PC-9 (cell line): ENCODE measurements at regions not wholly inside any gene's neighbourhood (a gene's known extent, or its start where the extent isn't known, plus 50 kb on each side); places are given as distances from the start of the nearest gene placed in this dataset.

Source experiments
- BruUV-seq: library from RNA; stranded (reverse); fragments of 400-500 nt; replicated peaks from 2 replicates; lab custom pipeline; 2021; lab: Mats Ljungman, UMichigan
- CTCF ChIA-PET: fragments of 300-600 bp; sonication (Branson Sonifier 250); formaldehyde crosslinking; loops from one replicate; lab custom pipeline; 2022; ENCODE audit warnings: antibody characterized with exemption; lab: Charles Lee
- POLR2A ChIA-PET: fragments of 300-600 bp; sonication (Branson Sonifier 250); formaldehyde crosslinking; loops from one replicate; lab custom pipeline; 2022; ENCODE audit warnings: antibody characterized with exemption; ENCODE audit not compliant: unreplicated experiment; lab: Charles Lee
- DNase-seq, 2 experiments: peaks; one replicate each; pipeline versions ENCODE4 v3.0.0 to v3.0.0-alpha.2; 2015 to 2022; ENCODE audit warnings: mixed read lengths in 1 of 2
- H2AFZ ChIP-seq: fragments of 200-600 bp; sonication (generic); 2 replicates; pipeline ENCODE4 v1.8.1; 2017; ENCODE audit warnings: antibody characterized with exemption
- H3F3A ChIP-seq: fragments of 200-600 bp; sonication (generic); 2 replicates; pipeline ENCODE4 v1.8.1; 2017; ENCODE audit warnings: antibody characterized with exemption, mild to moderate bottlenecking, low read depth; ENCODE audit not compliant: insufficient read depth
- H3K27ac ChIP-seq: fragments of 200-600 bp; sonication (generic); 2 replicates; pipeline ENCODE4 v1.6.1; 2016; ENCODE audit warnings: mixed run types
- H3K27me3 ChIP-seq: fragments of 200-600 bp; sonication (generic); 2 replicates; pipeline ENCODE4 v1.6.1; 2016; ENCODE audit warnings: low read depth, mixed run types; ENCODE audit not compliant: insufficient read depth
- H3K36me3 ChIP-seq: fragments of 200-600 bp; sonication (generic); 2 replicates; pipeline ENCODE4 v1.6.1; 2016; ENCODE audit warnings: low read depth, mixed run types
- H3K4me1 ChIP-seq: fragments of 200-600 bp; sonication (generic); replicated peaks from 2 replicates; pipeline ENCODE4 v1.6.1; 2016; ENCODE audit warnings: mixed run types; ENCODE audit not compliant: insufficient read depth
- H3K4me2 ChIP-seq: fragments of 200-600 bp; sonication (generic); 2 replicates; pipeline ENCODE4 v1.6.1; 2017; ENCODE audit warnings: mixed run types
- H3K4me3 ChIP-seq: fragments of 200-600 bp; sonication (generic); 2 replicates; pipeline ENCODE4 v1.6.1; 2016; ENCODE audit warnings: mixed run types
- H3K79me2 ChIP-seq: fragments of 200-600 bp; sonication (generic); 2 replicates; pipeline ENCODE4 v1.6.1; 2017; ENCODE audit warnings: low read depth, mixed run types
- H3K9me2 ChIP-seq: fragments of 200-600 bp; sonication (generic); 2 replicates; pipeline ENCODE4 v1.8.1; 2017; ENCODE audit warnings: mild to moderate bottlenecking; ENCODE audit not compliant: insufficient read depth
- H3K9me3 ChIP-seq: fragments of 200-600 bp; sonication (generic); 2 replicates; pipeline ENCODE4 v1.8.1; 2016; ENCODE audit warnings: low read depth; ENCODE audit not compliant: insufficient read depth
- H4K20me1 ChIP-seq: fragments of 200-600 bp; sonication (generic); 2 replicates; pipeline ENCODE4 v1.8.1; 2017; ENCODE audit not compliant: insufficient read depth
- CTCF ChIP-seq: fragments of 200-600 bp; sonication (generic); conservative IDR thresholded peaks from 2 replicates; pipeline ENCODE4 v1.6.1; 2017; ENCODE audit warnings: mixed run types, antibody characterized with exemption, mild to moderate bottlenecking, moderate library complexity
- EZH2 ChIP-seq: fragments of 200-600 bp; sonication (generic); IDR thresholded peaks from 2 replicates; pipeline ENCODE4 v1.8.0; 2017; ENCODE audit warnings: antibody characterized with exemption, low read depth
- intact Hi-C: fragments of 100-400 bp; cut with micrococcal nuclease; formaldehyde crosslinking; loops from one replicate; pipeline ENCODE4 v1.10.0; 2022; ENCODE audit not compliant: unreplicated experiment

DNA sequence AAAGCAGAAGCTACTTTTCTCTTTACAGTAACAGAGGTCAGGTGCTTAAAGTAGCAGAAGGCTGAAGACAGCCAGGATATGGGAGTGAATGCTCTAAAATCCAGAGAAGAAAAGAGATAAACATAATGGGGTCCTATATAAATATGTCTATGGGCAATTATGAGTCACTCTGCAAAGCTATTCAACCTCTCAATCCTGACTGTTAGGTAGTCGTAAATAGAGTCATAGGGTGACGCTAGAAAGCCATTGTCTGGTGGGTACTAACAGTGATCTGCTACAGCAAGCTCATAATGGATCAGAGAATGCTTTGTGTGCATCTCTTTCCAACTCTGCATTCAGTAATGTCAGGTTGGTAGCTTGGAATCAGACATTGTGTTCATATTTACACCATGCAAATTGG is 53.5 kb upstream of the PDE5A start:
- POLR2A ChIA-PET: no interaction called here
- H2AFZ ChIP-seq: no peak overlapping the region
- no peak overlapping the region for H3K4me3 ChIP-seq
- no peaks in the 10 kb centered on the region for H3K36me3 ChIP-seq
- TF ChIP-seq EZH2: no peak
- TF ChIP-seq CTCF: no peak
- H3F3A ChIP-seq: no peaks in the 10 kb centered on the region
- no peaks in the 10 kb centered on the region for H4K20me1 ChIP-seq
- no peaks in the 10 kb centered on the region for H3K9me2 ChIP-seq
- H3K4me1 ChIP-seq: no peaks in the 10 kb centered on the region
- CTCF ChIA-PET: no interaction called here
- intact Hi-C loops: no loop called here
- H3K4me2 ChIP-seq: no peak overlapping the region
- no peaks in the 10 kb centered on the region for H3K9me3 ChIP-seq
- DNase-seq: no peak
- no peaks in the 10 kb centered on the region for H3K79me2 ChIP-seq
- no peak overlapping the region for H3K27ac ChIP-seq
- H3K27me3 ChIP-seq: no peaks in the 10 kb centered on the region
- no TSS peak for BruUV-seq

- CTCF ChIA-PET: no interaction called here
- DNase-seq: no peak
- Histone ChIP-seq H3K27ac (no peak overlapping the region), H3K36me3 (no peaks in the 10 kb centered on the region), H3K4me2 (no peak overlapping the region), H3K79me2 (no peaks in the 10 kb centered on the region), H4K20me1 (no peaks in the 10 kb centered on the region), H2AFZ (no peak overlapping the region), H3K27me3 (no peaks in the 10 kb centered on the region), H3K4me1 (no peaks in the 10 kb centered on the region), H3K4me3 (no peak overlapping the region), H3F3A (no peaks in the 10 kb centered on the region), H3K9me3 (no peaks in the 10 kb centered on the region), H3K9me2 (no peaks in the 10 kb centered on the region)
- POLR2A ChIA-PET: no interaction called here
- no peak for TF ChIP-seq EZH2
- no peak for TF ChIP-seq CTCF
- intact Hi-C loops: no loop called here
- BruUV-seq: no TSS peak
These were observed 50.6 kb upstream of the PDE5A start for GRCh38 chr4:119679251-119679650.

GRCh38 chr4:119678761-119679160 is 50.2 kb upstream of the PDE5A start:
- no peaks in the 10 kb centered on the region for H4K20me1 ChIP-seq
- DNase-seq: no peak
- H3K4me2 ChIP-seq: no peak overlapping the region
- H3K4me3 ChIP-seq: no peak overlapping the region
- no peaks in the 10 kb centered on the region for H3F3A ChIP-seq
- H3K27me3 ChIP-seq: no peaks in the 10 kb centered on the region
- no peak overlapping the region for H2AFZ ChIP-seq
- no peaks in the 10 kb centered on the region for H3K4me1 ChIP-seq
- intact Hi-C loops: no loop called here
- BruUV-seq: no TSS peak
- H3K79me2 ChIP-seq: no peaks in the 10 kb centered on the region
- CTCF ChIA-PET: no interaction called here
- H3K36me3 ChIP-seq: no peaks in the 10 kb centered on the region
- H3K27ac ChIP-seq: no peak overlapping the region
- H3K9me3 ChIP-seq: no peaks in the 10 kb centered on the region
- no peak for TF ChIP-seq CTCF
- TF ChIP-seq EZH2: no peak
- no peaks in the 10 kb centered on the region for H3K9me2 ChIP-seq
- POLR2A ChIA-PET: no interaction called here
